IMR-90 (cell line): ENCODE measurements at regions not wholly inside any gene's neighbourhood (a gene's known extent, or its start where the extent isn't known, plus 50 kb on each side); places are given as distances from the start of the nearest gene placed in this dataset.

ENCODE experiments used
- ATAC-seq: fragments of 200-7000 bp; cut with Tn5 transposase; 2 replicates; pipeline ENCODE4 v1.9.1; 2020; ENCODE audit warnings: low read depth, mild to moderate bottlenecking, moderate library complexity
- BruUV-seq: library from RNA; stranded (reverse); fragments of 400-500 nt; replicated peaks from 2 replicates; lab custom pipeline; 2021; lab: Mats Ljungman, UMichigan
- CTCF ChIA-PET: fragments of 300-600 bp; formaldehyde crosslinking; extraction: SDS; loops from one replicate; lab custom pipeline; 2021; ENCODE audit warnings: antibody characterized with exemption; lab: Yijun Ruan, JAX
- POLR2A ChIA-PET: fragments of 300-600 bp; sonication (Branson Sonifier 250); formaldehyde crosslinking; loops from one replicate; lab custom pipeline; 2022; ENCODE audit warnings: antibody characterized with exemption; ENCODE audit not compliant: unreplicated experiment; lab: Charles Lee
- DNase-seq: peaks from one replicate; pipeline ENCODE4 v3.0.0; 2013
- H2AFZ ChIP-seq: replicated peaks from 2 replicates; pipeline ENCODE3; 2013; ENCODE audit warnings: low read length, mild to moderate bottlenecking; ENCODE audit not compliant: poor library complexity
- H2AK5ac ChIP-seq: 2 replicates; pipeline ENCODE4 v1.6.1; 2013; ENCODE audit warnings: low read depth, low read length, inconsistent platforms
- H2AK9ac ChIP-seq: replicated peaks from 2 replicates; pipeline ENCODE3; 2013; ENCODE audit warnings: mild to moderate bottlenecking, low read depth, low read length, moderate library complexity; ENCODE audit not compliant: poor library complexity
- H2BK120ac ChIP-seq: 2 replicates; pipeline ENCODE4 v1.6.1; 2013; ENCODE audit warnings: low read depth, low read length, inconsistent platforms
- H2BK15ac ChIP-seq: 3 replicates; pipeline ENCODE4 v1.6.1; 2013; ENCODE audit warnings: low read depth, low read length, inconsistent platforms
- H2BK20ac ChIP-seq: 2 replicates; pipeline ENCODE4 v1.6.1; 2013; ENCODE audit warnings: low read depth, mild to moderate bottlenecking, inconsistent platforms, low read length, moderate library complexity
- H2BK5ac ChIP-seq: 2 replicates; pipeline ENCODE4 v1.6.1; 2013; ENCODE audit warnings: mild to moderate bottlenecking, low read depth, low read length, inconsistent platforms; ENCODE audit not compliant: poor library complexity, severe bottlenecking
- H3K14ac ChIP-seq: replicated peaks from 2 replicates; pipeline ENCODE4 v1.6.1; 2013; ENCODE audit warnings: low read depth, low read length, inconsistent platforms
- H3K18ac ChIP-seq: 2 replicates; pipeline ENCODE4 v1.6.1; 2013; ENCODE audit warnings: low read depth, low read length, control low read depth
- H3K23ac ChIP-seq: 2 replicates; pipeline ENCODE4 v1.6.1; 2013; ENCODE audit warnings: low read depth, low read length, inconsistent platforms
- H3K27ac ChIP-seq: 2 replicates; pipeline ENCODE4 v1.5.1; 2013; ENCODE audit warnings: mild to moderate bottlenecking, control low read depth, low read length; ENCODE audit not compliant: insufficient read depth
- H3K27me3 ChIP-seq: 2 replicates; pipeline ENCODE4 v1.6.1; 2013; ENCODE audit warnings: low read length; ENCODE audit not compliant: control insufficient read depth, insufficient read depth
- H3K36me3 ChIP-seq: 2 replicates; pipeline ENCODE4 v1.6.1; 2013; ENCODE audit warnings: low read length, mixed read lengths; ENCODE audit not compliant: control insufficient read depth, insufficient read depth
- H3K4ac ChIP-seq: 2 replicates; pipeline ENCODE4 v1.6.1; 2013; ENCODE audit warnings: low read depth, low read length, inconsistent platforms
- H3K4me1 ChIP-seq: 2 replicates; pipeline ENCODE4 v1.6.1; 2013; ENCODE audit warnings: low read length, mixed read lengths; ENCODE audit not compliant: control insufficient read depth, insufficient read depth
- H3K4me2 ChIP-seq: 2 replicates; pipeline ENCODE4 v1.6.1; 2013; ENCODE audit warnings: low read depth, mild to moderate bottlenecking, control low read depth, low read length, moderate library complexity
- H3K4me3 ChIP-seq: 2 replicates; pipeline ENCODE4 v1.5.1; 2013; ENCODE audit warnings: low read depth, mild to moderate bottlenecking, control low read depth, low read length, moderate library complexity; ENCODE audit not compliant: insufficient read depth
- H3K56ac ChIP-seq: 2 replicates; pipeline ENCODE4 v1.6.1; 2013; ENCODE audit warnings: low read length, inconsistent platforms; ENCODE audit not compliant: insufficient read depth; ENCODE audit errors: extremely low read depth
- H3K79me1 ChIP-seq, 2 experiments: 2 replicates each; pipeline ENCODE4 v1.6.1; 2013; ENCODE audit warnings: low read length in 2 of 2, inconsistent platforms in 1 of 2, low read depth in 1 of 2
- H3K9ac ChIP-seq: 2 replicates; pipeline ENCODE4 v1.6.1; 2013; ENCODE audit warnings: low read depth, low read length, control low read depth
- H3K9me1 ChIP-seq: 2 replicates; pipeline ENCODE4 v1.6.1; 2013; ENCODE audit warnings: low read length, inconsistent platforms; ENCODE audit not compliant: insufficient read depth
- H3K9me3 ChIP-seq: 2 replicates; pipeline ENCODE4 v1.6.1; 2013; ENCODE audit warnings: low read length; ENCODE audit not compliant: control insufficient read depth, insufficient read depth
- H4K20me1 ChIP-seq: 2 replicates; pipeline ENCODE4 v1.6.1; 2013; ENCODE audit warnings: low read length, inconsistent platforms; ENCODE audit not compliant: insufficient read depth
- H4K5ac ChIP-seq: 2 replicates; pipeline ENCODE4 v1.6.1; 2013; ENCODE audit warnings: mild to moderate bottlenecking, low read depth, low read length, control low read depth
- H4K8ac ChIP-seq, 2 experiments: 2 replicates each; pipeline ENCODE4 v1.6.1; 2013; ENCODE audit warnings: low read depth in 2 of 2, low read length in 2 of 2, control low read depth in 1 of 2, inconsistent platforms in 1 of 2
- H4K91ac ChIP-seq: 2 replicates; pipeline ENCODE4 v1.6.1; 2013; ENCODE audit warnings: low read depth, low read length, inconsistent platforms; ENCODE audit not compliant: insufficient read depth
- CEBPB ChIP-seq: IDR thresholded peaks from 2 replicates; pipeline ENCODE4 v1.6.1; 2012; ENCODE audit warnings: low read depth, low read length, improper control_type of control experiment
- CHD1 ChIP-seq: IDR thresholded peaks from 2 replicates; pipeline ENCODE4 v1.6.1; 2012; ENCODE audit warnings: low read depth, low read length, improper control_type of control experiment
- FOS ChIP-seq: fragments of 150-350 bp; IDR thresholded peaks from 2 replicates; pipeline ENCODE4 v1.6.1; 2016; ENCODE audit warnings: low read depth, low read length
- MAFK ChIP-seq: IDR thresholded peaks from 2 replicates; pipeline ENCODE4 v1.6.1; 2012; ENCODE audit warnings: low read depth, low read length, improper control_type of control experiment
- NFE2L2 ChIP-seq: fragments of 150-350 bp; IDR thresholded peaks from 2 replicates; pipeline ENCODE4 v1.6.1; 2016; ENCODE audit warnings: low read depth, mild to moderate bottlenecking, low read length
- POLR2A ChIP-seq: IDR thresholded peaks from 2 replicates; pipeline ENCODE4 v1.6.1; 2012; ENCODE audit warnings: mild to moderate bottlenecking, low read depth, low read length
- RCOR1 ChIP-seq: IDR thresholded peaks from 2 replicates; pipeline ENCODE4 v1.6.1; 2012; ENCODE audit warnings: mild to moderate bottlenecking, low read length, improper control_type of control experiment; ENCODE audit not compliant: insufficient replicate concordance
- RFX5 ChIP-seq: IDR thresholded peaks from 2 replicates; pipeline ENCODE4 v1.8.0; 2012; ENCODE audit warnings: low read depth, mild to moderate bottlenecking, low read length, moderate library complexity
- SMC3 ChIP-seq: fragments of 150-350 bp; IDR thresholded peaks from 2 replicates; pipeline ENCODE4 v1.6.1; 2016; ENCODE audit warnings: low read depth, mild to moderate bottlenecking, antibody characterized with exemption, low read length, moderate library complexity
- WGBS, 2 experiments: methylation state at CpG; one replicate each; pipeline versions ENCODE4 v1.1.5 to v1.1.7; 2013; ENCODE audit warnings: missing lambda C conversion rate in 2 of 2; ENCODE audit not compliant: insufficient read length in 1 of 2; ENCODE audit errors: extremely low coverage in 2 of 2; 5-methylcytosine and 5-hydroxymethylcytosine counted together
- dilution Hi-C: fragments of 300-500 bp; cut with HindIII; formaldehyde crosslinking; loops from one replicate; pipeline ENCODE4 v1.14.3; 2018; ENCODE audit warnings: low sequenced_read_pairs; ENCODE audit not compliant: unreplicated experiment
- in situ Hi-C: fragments of 300-500 bp; cut with MboI; formaldehyde crosslinking; loops from 3 replicates; pipeline ENCODE4 v1.14.3; 2019; ENCODE audit warnings: low sequenced_read_pairs, inconsistent platforms, mixed read lengths
- intact Hi-C: fragments of 100-400 bp; cut with micrococcal nuclease; formaldehyde crosslinking; loops from 2 replicates; pipeline ENCODE4 v1.10.0; 2022
- TF ChIP-seq, protein P1 (sequence below): fragments of 150-350 bp; IDR thresholded peaks from 2 replicates; pipeline ENCODE4 v1.6.1; 2016; ENCODE audit warnings: low read depth, mild to moderate bottlenecking, low read length, moderate library complexity, borderline replicate concordance

DNA sequence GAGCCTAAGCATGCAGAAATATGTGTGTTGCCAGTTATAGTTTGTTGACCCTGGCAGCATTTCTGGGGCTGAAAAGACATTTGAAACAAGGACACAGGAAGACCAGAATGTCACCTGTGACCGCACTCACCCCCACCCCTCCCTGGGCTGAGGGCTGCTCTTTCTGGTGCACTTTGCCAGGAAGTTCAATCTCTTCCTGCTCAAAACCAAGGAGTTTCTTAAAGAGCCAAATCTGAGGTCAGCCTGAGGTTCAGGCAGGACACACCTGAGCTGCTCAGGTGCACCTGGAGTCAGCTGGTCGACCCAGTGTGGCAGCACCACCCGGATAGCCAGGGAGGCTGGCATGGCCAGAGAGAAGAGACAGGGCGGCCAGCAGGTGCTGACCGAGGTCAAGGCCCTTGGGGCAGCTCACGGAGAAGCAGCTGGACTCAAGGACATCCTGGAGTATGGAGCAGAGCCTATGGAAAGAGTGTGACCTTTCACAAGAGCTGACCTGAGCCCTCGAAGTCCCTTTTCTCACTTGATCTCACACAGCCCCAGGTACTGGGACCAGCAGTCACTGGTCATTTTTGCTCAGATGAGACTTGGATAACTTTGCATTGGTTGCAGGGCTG lies 376.9 kb upstream of the IRX4 start:
- no peak overlapping the region for H3K4me3 ChIP-seq
- H2BK5ac ChIP-seq: no peak overlapping the region
- no peak overlapping the region for H3K9ac ChIP-seq
- no peak overlapping the region for H2AFZ ChIP-seq
- H3K27me3 ChIP-seq: no peaks in the 10 kb centered on the region
- in situ Hi-C loops: no loop called here
- H4K8ac ChIP-seq: no peak overlapping the region
- DNase-seq (no peak), ATAC-seq (no peak)
- WGBS, 2 experiments: 35% methylated on average over 2 of the region's 7 CpGs; no CpG with 5 or more reads in 1 of the 2 experiments
- no peaks in the 10 kb centered on the region for H3K36me3 ChIP-seq
- no peak overlapping the region for H3K4ac ChIP-seq
- dilution Hi-C loops: no loop called here
- no peak overlapping the region for H2BK20ac ChIP-seq
- no peak overlapping the region for H4K91ac ChIP-seq
- H3K23ac ChIP-seq: no peak overlapping the region
- ChIA-PET POLR2A (no interaction called here), CTCF (no interaction called here)
- H3K56ac ChIP-seq: no peak overlapping the region
- no peak overlapping the region for H3K27ac ChIP-seq
- H3K4me1 ChIP-seq: no peaks in the 10 kb centered on the region
- H2BK15ac ChIP-seq: no peak overlapping the region
- TF ChIP-seq CEBPB: no peak
- no peak for TF ChIP-seq SMC3
- TF ChIP-seq RCOR1: no peak
- no peak for TF ChIP-seq FOS
- TF ChIP-seq CHD1: no peak
- TF ChIP-seq POLR2A: no peak
- no peak for TF ChIP-seq RFX5
- TF ChIP-seq NFE2L2: no peak
- TF ChIP-seq, protein P1, sequence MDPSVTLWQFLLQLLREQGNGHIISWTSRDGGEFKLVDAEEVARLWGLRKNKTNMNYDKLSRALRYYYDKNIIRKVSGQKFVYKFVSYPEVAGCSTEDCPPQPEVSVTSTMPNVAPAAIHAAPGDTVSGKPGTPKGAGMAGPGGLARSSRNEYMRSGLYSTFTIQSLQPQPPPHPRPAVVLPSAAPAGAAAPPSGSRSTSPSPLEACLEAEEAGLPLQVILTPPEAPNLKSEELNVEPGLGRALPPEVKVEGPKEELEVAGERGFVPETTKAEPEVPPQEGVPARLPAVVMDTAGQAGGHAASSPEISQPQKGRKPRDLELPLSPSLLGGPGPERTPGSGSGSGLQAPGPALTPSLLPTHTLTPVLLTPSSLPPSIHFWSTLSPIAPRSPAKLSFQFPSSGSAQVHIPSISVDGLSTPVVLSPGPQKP: no peak
- no peak for TF ChIP-seq MAFK
- no peak overlapping the region for H3K4me2 ChIP-seq
- H4K20me1 ChIP-seq: no peaks in the 10 kb centered on the region
- H2AK9ac ChIP-seq: no peak overlapping the region
- H3K79me1 ChIP-seq: no peaks in the 10 kb centered on the region
- no TSS peak for BruUV-seq
- H2AK5ac ChIP-seq: no peak overlapping the region
- H4K5ac ChIP-seq: no peak overlapping the region
- H2BK120ac ChIP-seq: no peak overlapping the region
- H3K9me3 ChIP-seq: peaks cover 55% of the 10 kb centered on the region
- no peak overlapping the region for H3K14ac ChIP-seq
- H3K18ac ChIP-seq: no peak overlapping the region
- H3K9me1 ChIP-seq: no peaks in the 10 kb centered on the region
- intact Hi-C loops: no loop called here
